ENCODE measurements at regions not wholly inside any gene's neighbourhood (a gene's known extent, or its start where the extent isn't known, plus 50 kb on each side); places are given as distances from the start of the nearest gene placed in this dataset.

- 23 to 26% methylated on average over 4 of the region's 4 CpGs for WGBS, 2 experiments (ENCODE audit: low coverage in 1 of 2, low lambda C conversion rate in 2 of 2, missing lambda C conversion rate in 2 of 2)
- in situ Hi-C loops (cut with MboI): no loop called here
- H3K4me3 ChIP-seq: no peak overlapping the region
Measured at GRCh38 chr10:8908013-8908412, 853.5 kb downstream of the GATA3 start.

DNA sequence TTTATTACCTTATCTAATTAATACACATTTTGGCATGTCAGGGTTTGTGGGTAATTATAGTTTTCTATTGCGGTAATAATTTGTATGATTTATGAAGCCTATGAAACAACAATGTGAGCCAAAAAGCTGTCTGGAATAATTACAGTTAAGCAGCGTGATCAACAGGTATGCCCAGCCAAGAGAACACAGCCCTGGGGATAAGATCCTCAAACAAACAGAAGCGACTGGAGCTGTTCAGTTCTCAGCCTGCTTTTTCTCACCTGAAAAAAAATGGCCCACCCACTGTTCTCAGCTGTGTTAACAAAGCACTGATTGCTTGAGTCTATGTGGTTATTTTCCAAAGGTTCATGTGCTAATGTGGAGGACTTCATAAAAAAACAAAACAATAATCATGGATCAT lies 855.8 kb downstream of the GATA3 start:
- no peaks in the 10 kb centered on the region for H3K27me3 ChIP-seq (replicated peaks; ENCODE audit: insufficient read depth)
- no peak overlapping the region for H3K27ac ChIP-seq
- H3K36me3 ChIP-seq (ENCODE audit: low read depth): no peaks in the 10 kb centered on the region
- in situ Hi-C loops (cut with MboI): no loop called here
- no peak overlapping the region for H3K4me3 ChIP-seq
- H3K9ac ChIP-seq: no peak overlapping the region
- TF ChIP-seq EZH2phosphoT487 (IDR thresholded peaks at IDR 0.05; ENCODE audit: insufficient read depth, low read depth) (no peak), EZH2 (IDR thresholded peaks at IDR 0.05; ENCODE audit: insufficient read depth, poor library complexity, severe bottlenecking) (no peak)
- H3F3A ChIP-seq (ENCODE audit: insufficient read depth): no peaks in the 10 kb centered on the region
- DNase-seq: no peak
- H3K79me2 ChIP-seq (ENCODE audit: insufficient read depth): no peaks in the 10 kb centered on the region
- peaks cover 3% of the 10 kb centered on the region; the same call in 1 of the 2 replicates for H3K9me2 ChIP-seq (ENCODE audit: insufficient read depth)
- 13 to 24% methylated on average over 3 of the region's 3 CpGs for WGBS, 2 experiments (ENCODE audit: low coverage in 1 of 2, low lambda C conversion rate in 2 of 2, missing lambda C conversion rate in 2 of 2)
- no peak overlapping the region for H3K4me2 ChIP-seq (ENCODE audit: unreplicated experiment)
- no peaks in the 10 kb centered on the region for H3K9me3 ChIP-seq (ENCODE audit: low read depth)
- H2AFZ ChIP-seq: no peak overlapping the region
- H3K4me1 ChIP-seq (ENCODE audit: insufficient read depth): no peaks in the 10 kb centered on the region
- no peaks in the 10 kb centered on the region for H4K20me1 ChIP-seq (ENCODE audit: insufficient read depth)

More at GRCh38 chr10:8908013-8908412, 853.5 kb downstream of the GATA3 start:
- H3K27me3 ChIP-seq (replicated peaks; ENCODE audit: insufficient read depth): no peaks in the 10 kb centered on the region
- H3F3A ChIP-seq (ENCODE audit: insufficient read depth): no peaks in the 10 kb centered on the region
- H3K4me2 ChIP-seq (ENCODE audit: unreplicated experiment): no peak overlapping the region
- no peaks in the 10 kb centered on the region for H3K4me1 ChIP-seq (ENCODE audit: insufficient read depth)
- no peak overlapping the region for H3K27ac ChIP-seq
- TF ChIP-seq EZH2 (IDR thresholded peaks at IDR 0.05; ENCODE audit: insufficient read depth, poor library complexity, severe bottlenecking) (no peak), EZH2phosphoT487 (IDR thresholded peaks at IDR 0.05; ENCODE audit: insufficient read depth, low read depth) (no peak)
- no peak overlapping the region for H2AFZ ChIP-seq
- H3K9me2 ChIP-seq (ENCODE audit: insufficient read depth): peaks cover 3% of the 10 kb centered on the region; the same call in 1 of the 2 replicates
- no peaks in the 10 kb centered on the region for H4K20me1 ChIP-seq (ENCODE audit: insufficient read depth)
- no peak for DNase-seq
- no peaks in the 10 kb centered on the region for H3K79me2 ChIP-seq (ENCODE audit: insufficient read depth)
- no peak overlapping the region for H3K9ac ChIP-seq
- H3K9me3 ChIP-seq (ENCODE audit: low read depth): no peaks in the 10 kb centered on the region
- no peaks in the 10 kb centered on the region for H3K36me3 ChIP-seq (ENCODE audit: low read depth)

DNA sequence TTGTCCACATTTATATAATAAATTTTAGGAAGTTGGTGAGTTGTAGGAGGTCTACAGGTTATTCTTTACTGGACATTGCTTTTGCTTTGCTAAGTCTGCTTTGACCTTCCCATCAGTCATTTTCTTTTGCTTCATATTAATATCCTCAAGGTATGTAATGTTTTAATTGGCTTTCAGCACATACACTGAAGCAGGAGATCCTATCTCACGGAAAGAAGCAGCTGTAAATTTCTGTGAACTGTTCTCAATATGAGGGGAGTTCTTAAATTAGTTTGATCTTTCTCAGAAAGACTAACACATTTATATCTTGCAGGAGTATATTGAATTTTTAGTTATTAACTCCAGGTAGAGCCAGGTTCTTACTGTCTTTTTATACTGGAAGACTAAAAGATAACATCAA lies 856.5 kb downstream of the GATA3 start:
- Histone ChIP-seq H2AFZ (no peak overlapping the region), H3K27ac (no peak overlapping the region), H3K79me2 (ENCODE audit: insufficient read depth) (no peaks in the 10 kb centered on the region), H3K4me1 (ENCODE audit: insufficient read depth) (no peaks in the 10 kb centered on the region), H4K20me1 (ENCODE audit: insufficient read depth) (no peaks in the 10 kb centered on the region), H3K4me2 (ENCODE audit: unreplicated experiment) (no peak overlapping the region), H3K27me3 (replicated peaks; ENCODE audit: insufficient read depth) (no peaks in the 10 kb centered on the region), H3K4me3 (no peak overlapping the region), H3K9me3 (ENCODE audit: low read depth) (no peaks in the 10 kb centered on the region), H3K36me3 (ENCODE audit: low read depth) (no peaks in the 10 kb centered on the region), H3F3A (ENCODE audit: insufficient read depth) (no peaks in the 10 kb centered on the region), H3K9ac (no peak overlapping the region), H3K9me2 (ENCODE audit: insufficient read depth) (peaks cover 3% of the 10 kb centered on the region; the same call in 1 of the 2 replicates)
- no peak for TF ChIP-seq EZH2 (IDR thresholded peaks at IDR 0.05; ENCODE audit: insufficient read depth, poor library complexity, severe bottlenecking)
- no peak for TF ChIP-seq EZH2phosphoT487 (IDR thresholded peaks at IDR 0.05; ENCODE audit: insufficient read depth, low read depth)
- WGBS, 2 experiments (ENCODE audit: low coverage in 1 of 2, low lambda C conversion rate in 2 of 2, missing lambda C conversion rate in 2 of 2): 8 to 30% methylated on average over 1 of the region's 1 CpG
- in situ Hi-C loops (cut with MboI): no loop called here
- DNase-seq: no peak

DNA sequence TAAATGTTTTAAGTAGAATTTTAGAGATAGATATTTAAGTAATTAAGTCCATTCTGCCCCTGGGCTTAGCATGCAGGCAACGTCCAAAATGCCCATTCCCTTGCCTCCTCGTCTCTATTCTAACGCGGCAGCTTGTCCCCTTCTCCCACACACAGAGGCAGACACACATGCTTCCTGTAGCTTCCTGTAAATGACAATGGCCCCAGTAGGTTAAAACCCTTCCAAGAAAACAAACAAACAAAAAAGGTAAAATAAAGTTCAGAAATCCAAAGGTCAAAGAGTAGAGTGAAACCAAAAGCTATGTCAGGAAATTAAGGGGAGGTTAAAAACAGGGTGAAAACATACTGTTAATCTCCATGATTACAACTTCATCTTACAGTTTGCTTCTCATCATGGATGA lies 857.6 kb downstream of the GATA3 start:
- in situ Hi-C loops (cut with MboI): no loop called here
- 18 to 27% methylated on average over 4 of the region's 4 CpGs for WGBS, 2 experiments (ENCODE audit: low coverage in 1 of 2, low lambda C conversion rate in 2 of 2, missing lambda C conversion rate in 2 of 2)

DNA sequence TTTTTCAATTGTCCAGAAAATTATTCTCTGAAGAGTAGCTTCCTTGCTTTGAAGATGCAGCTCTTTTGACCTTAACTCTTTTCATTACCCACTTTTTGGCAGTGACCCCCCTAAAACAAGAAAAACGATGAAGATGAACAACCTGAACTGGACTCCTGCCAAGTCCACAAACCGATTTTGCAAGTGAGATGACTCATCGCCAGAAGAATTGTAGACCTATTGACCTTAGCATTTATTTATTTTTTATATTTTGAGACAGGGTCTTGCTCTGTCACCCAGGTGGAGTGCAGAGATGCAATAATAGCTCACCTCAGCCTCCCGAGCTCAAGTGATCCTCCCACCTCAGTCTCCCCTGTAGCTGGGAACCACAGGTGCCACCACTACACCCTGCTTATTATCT lies 859.2 kb downstream of the GATA3 start:
- Histone ChIP-seq H3K4me3 (no peak overlapping the region), H3K27me3 (replicated peaks; ENCODE audit: insufficient read depth) (no peaks in the 10 kb centered on the region), H3K9me3 (ENCODE audit: low read depth) (no peaks in the 10 kb centered on the region), H3K79me2 (ENCODE audit: insufficient read depth) (no peaks in the 10 kb centered on the region), H4K20me1 (ENCODE audit: insufficient read depth) (no peaks in the 10 kb centered on the region), H3K27ac (no peak overlapping the region), H2AFZ (no peak overlapping the region), H3K4me1 (ENCODE audit: insufficient read depth) (no peaks in the 10 kb centered on the region), H3K36me3 (ENCODE audit: low read depth) (no peaks in the 10 kb centered on the region), H3K9me2 (ENCODE audit: insufficient read depth) (peaks cover 3% of the 10 kb centered on the region; the same call in 1 of the 2 replicates), H3K9ac (no peak overlapping the region), H3K4me2 (ENCODE audit: unreplicated experiment) (no peak overlapping the region), H3F3A (ENCODE audit: insufficient read depth) (no peaks in the 10 kb centered on the region)
- TF ChIP-seq EZH2 (IDR thresholded peaks at IDR 0.05; ENCODE audit: insufficient read depth, poor library complexity, severe bottlenecking) (no peak), EZH2phosphoT487 (IDR thresholded peaks at IDR 0.05; ENCODE audit: insufficient read depth, low read depth) (no peak)
- WGBS, 2 experiments (ENCODE audit: low coverage in 1 of 2, low lambda C conversion rate in 2 of 2, missing lambda C conversion rate in 2 of 2): 10 to 13% methylated on average over 4 of the region's 4 CpGs
- no peak for DNase-seq
- in situ Hi-C loops (cut with MboI): no loop called here

More for the DNA sequence above, 857.6 kb downstream of the GATA3 start:
- Histone ChIP-seq H2AFZ (no peak overlapping the region), H3K27ac (no peak overlapping the region), H3K4me1 (ENCODE audit: insufficient read depth) (no peaks in the 10 kb centered on the region), H3K4me2 (ENCODE audit: unreplicated experiment) (no peak overlapping the region), H3K27me3 (replicated peaks; ENCODE audit: insufficient read depth) (no peaks in the 10 kb centered on the region), H3F3A (ENCODE audit: insufficient read depth) (no peaks in the 10 kb centered on the region), H3K9ac (no peak overlapping the region), H3K4me3 (no peak overlapping the region), H3K36me3 (ENCODE audit: low read depth) (no peaks in the 10 kb centered on the region), H4K20me1 (ENCODE audit: insufficient read depth) (no peaks in the 10 kb centered on the region), H3K9me2 (ENCODE audit: insufficient read depth) (peaks cover 3% of the 10 kb centered on the region; the same call in 1 of the 2 replicates), H3K79me2 (ENCODE audit: insufficient read depth) (no peaks in the 10 kb centered on the region), H3K9me3 (ENCODE audit: low read depth) (no peaks in the 10 kb centered on the region)
- DNase-seq: no peak
- TF ChIP-seq EZH2 (IDR thresholded peaks at IDR 0.05; ENCODE audit: insufficient read depth, poor library complexity, severe bottlenecking) (no peak), EZH2phosphoT487 (IDR thresholded peaks at IDR 0.05; ENCODE audit: insufficient read depth, low read depth) (no peak)
